HepG2 (cell line): ENCODE measurements at regions not wholly inside any gene's neighbourhood (a gene's known extent, or its start where the extent isn't known, plus 50 kb on each side); places are given as distances from the start of the nearest gene placed in this dataset.

Experiments used
- ATAC-seq: fragments of 200-7000 bp; cut with Tn5 transposase; 3 replicates; pipeline ENCODE4 v1.9.1; 2020; ENCODE audit warnings: mild to moderate bottlenecking, moderate library complexity
- BruUV-seq: library from RNA; stranded (reverse); fragments of 400-500 nt; replicated peaks from 2 replicates; lab custom pipeline; 2021; lab: Mats Ljungman, UMichigan
- CTCF ChIA-PET: fragments of 300-600 bp; formaldehyde crosslinking; extraction: SDS; loops from one replicate; lab custom pipeline; 2021; ENCODE audit warnings: low total read pairs, inconsistent platforms, low intra/inter-chr PET ratio; lab: Yijun Ruan, JAX
- POLR2A ChIA-PET: fragments of 350-600 bp; sonication (Branson Sonifier 250); formaldehyde crosslinking; loops from one replicate; lab custom pipeline; 2020; ENCODE audit warnings: antibody characterized with exemption, inconsistent platforms; lab: Yijun Ruan, JAX
- DNase-seq: peaks from one replicate; pipeline ENCODE4 v3.0.0-alpha.2; 2015; ENCODE audit warnings: low spot score
- FAIRE-seq: peaks from 3 replicates; lab custom pipeline; 2011; peaks lifted over from hg19 to GRCh38; lab: Jason Lieb, UNC
- H2AFZ ChIP-seq: one replicate; pipeline ENCODE4 v1.6.1; 2011; ENCODE audit warnings: low read length, inconsistent platforms
- H3K27ac ChIP-seq: fragments of 300-600 bp; 3 replicates; pipeline ENCODE4 v1.8.0; 2011; ENCODE audit warnings: mixed run types, mild to moderate bottlenecking, mixed read lengths, low read length, inconsistent platforms; ENCODE audit not compliant: insufficient read depth; ENCODE audit errors: extremely low read length
- H3K27me3 ChIP-seq, 2 experiments: fragments of 200-600 bp in 1 of 2; 2 replicates in 1 of 2; 3 replicates in 1 of 2; pipeline versions ENCODE4 v1.6.0 to v1.8.0; 2011; ENCODE audit warnings: low read length in 2 of 2, mild to moderate bottlenecking in 2 of 2, moderate library complexity in 2 of 2, inconsistent platforms in 1 of 2; ENCODE audit not compliant: insufficient read depth in 2 of 2, control insufficient read depth in 1 of 2
- H3K36me3 ChIP-seq, 2 experiments: fragments of 200-600 bp in 1 of 2; replicated peaks in 1 of 2; 2 replicates in 1 of 2; 3 replicates in 1 of 2; pipeline versions ENCODE4 v1.5.1 to v1.8.0; 2011; ENCODE audit warnings: low read length in 2 of 2, inconsistent platforms in 1 of 2; ENCODE audit not compliant: insufficient read depth in 2 of 2, control insufficient read depth in 1 of 2
- H3K4me1 ChIP-seq: 2 replicates; pipeline ENCODE4 v1.5.1; 2012; ENCODE audit warnings: low read length, inconsistent platforms; ENCODE audit not compliant: insufficient read depth
- H3K4me2 ChIP-seq: 2 replicates; pipeline ENCODE4 v1.6.0; 2011; ENCODE audit warnings: low read depth, low read length, inconsistent platforms
- H3K4me3 ChIP-seq, 3 experiments: fragments of 200-600 bp in 1 of 3; sonication (generic), shearing (Covaris generic) in 1 of 3; replicated peaks in 1 of 3; 2 replicates each; pipeline ENCODE4 v1.5.1; 2011 to 2016; ENCODE audit warnings: low read length in 3 of 3, inconsistent platforms in 2 of 3, low read depth in 2 of 3, mild to moderate bottlenecking in 2 of 3, control low read depth in 1 of 3, mixed read lengths in 1 of 3; ENCODE audit not compliant: insufficient read depth in 1 of 3
- H3K79me2 ChIP-seq: one replicate; pipeline ENCODE4 v1.6.1; 2011; ENCODE audit warnings: low read length, inconsistent platforms; ENCODE audit not compliant: insufficient read depth
- H3K9ac ChIP-seq: 2 replicates; pipeline ENCODE4 v1.6.0; 2011; ENCODE audit warnings: mild to moderate bottlenecking, low read depth, low read length, inconsistent platforms; ENCODE audit not compliant: insufficient read depth
- H3K9me3 ChIP-seq: 2 replicates; pipeline ENCODE4 v1.5.1; 2012; ENCODE audit warnings: mild to moderate bottlenecking, low read length
- H4K20me1 ChIP-seq: 2 replicates; pipeline ENCODE4 v1.6.0; 2011; ENCODE audit warnings: inconsistent platforms, mild to moderate bottlenecking, low read length, moderate library complexity; ENCODE audit not compliant: insufficient read depth
- EHMT2 ChIP-seq: fragments of 200-600 bp; sonication (generic); IDR thresholded peaks from 2 replicates; pipeline ENCODE4 v1.7.0; 2017; ENCODE audit warnings: antibody characterized with exemption, low read depth, low read length, borderline replicate concordance
- ELF1 ChIP-seq: sonication (generic); formaldehyde crosslinking; IDR thresholded peaks from 2 replicates; pipeline ENCODE4 v1.4.0; 2020; ENCODE audit warnings: missing genetic modification reagents
- EP300 ChIP-seq, 3 experiments: sonication (generic) in 1 of 3; formaldehyde crosslinking in 1 of 3; IDR thresholded peaks; 2 replicates each; pipeline versions ENCODE4 v1.5.1 to v1.6.1; 2011 to 2020; ENCODE audit warnings: low read depth in 2 of 3, low read length in 2 of 3, borderline replicate concordance in 1 of 3, improper control_type of control experiment in 1 of 3, mild to moderate bottlenecking in 1 of 3, missing genetic modification reagents in 1 of 3, moderate library complexity in 1 of 3
- FOSL2 ChIP-seq: sonication (generic); formaldehyde crosslinking; IDR thresholded peaks from 2 replicates; pipeline ENCODE4 v1.4.0; 2020; ENCODE audit warnings: missing genetic modification reagents
- FOXA3 ChIP-seq: IDR thresholded peaks from 2 replicates; pipeline ENCODE4 v1.6.1; 2016; ENCODE audit warnings: missing genetic modification reagents, missing compliant biosample characterization
- GTF2F1 ChIP-seq: fragments of 150-350 bp; IDR thresholded peaks from 2 replicates; pipeline ENCODE4 v1.6.1; 2014; ENCODE audit warnings: low read length
- MED8 ChIP-seq: sonication (generic); formaldehyde crosslinking; IDR thresholded peaks from 2 replicates; pipeline ENCODE4 v1.8.1; 2023; ENCODE audit warnings: mild to moderate bottlenecking, missing genetic modification reagents; ENCODE audit not compliant: insufficient replicate concordance
- NBN ChIP-seq: fragments of 450-650 bp; conservative IDR thresholded peaks from 2 replicates; pipeline ENCODE4 v1.6.1; 2017
- NR2F1 ChIP-seq, 2 experiments: fragments of 450-650 bp in 1 of 2; formaldehyde crosslinking in 1 of 2; IDR thresholded peaks; 2 replicates each; pipeline versions ENCODE4 v1.5.0 to v1.6.1; 2016 to 2020; ENCODE audit warnings: mild to moderate bottlenecking in 1 of 2, missing compliant biosample characterization in 1 of 2, missing genetic modification reagents in 1 of 2, moderate library complexity in 1 of 2
- SMYD3 ChIP-seq: sonication (generic); formaldehyde crosslinking; IDR thresholded peaks from 2 replicates; pipeline ENCODE4 v1.8.1; 2023; ENCODE audit warnings: mild to moderate bottlenecking, missing genetic modification reagents
- SOX6 ChIP-seq, 2 experiments: fragments of 450-650 bp in 1 of 2; sonication (generic) in 1 of 2; formaldehyde crosslinking in 1 of 2; IDR thresholded peaks; 2 replicates each; pipeline versions ENCODE4 v1.4.0 to v1.6.1; 2017 to 2020; ENCODE audit warnings: antibody characterized with exemption in 1 of 2, mild to moderate bottlenecking in 1 of 2, missing genetic modification reagents in 1 of 2
- U2AF2 ChIP-seq: fragments of 200-400 bp; formaldehyde crosslinking; IDR thresholded peaks from 2 replicates; pipeline ENCODE4 v1.6.1; 2017; ENCODE audit warnings: low read depth, mild to moderate bottlenecking, low read length
- ZBTB8A ChIP-seq: sonication (generic); formaldehyde crosslinking; IDR thresholded peaks from 2 replicates; pipeline ENCODE4 v1.4.0; 2020; ENCODE audit warnings: mild to moderate bottlenecking, low read depth, missing genetic modification reagents, borderline replicate concordance
- ZNF557 ChIP-seq: sonication (generic); formaldehyde crosslinking; IDR thresholded peaks from 2 replicates; pipeline ENCODE4 v1.4.0; 2020; ENCODE audit warnings: missing genetic modification reagents
- ZNF841 ChIP-seq: sonication (generic); formaldehyde crosslinking; IDR thresholded peaks from 2 replicates; pipeline ENCODE4 v1.8.1; 2023; ENCODE audit warnings: missing genetic modification reagents, borderline replicate concordance
- WGBS: methylation state at CpG from one replicate; pipeline ENCODE4 v1.1.6; 2017; ENCODE audit warnings: low lambda C conversion rate; 5-methylcytosine and 5-hydroxymethylcytosine counted together
- in situ Hi-C: cut with HindIII; loops from 2 replicates; pipeline ENCODE4 v1.10.0; 2017; ENCODE audit warnings: low pct_unique_long_range_greater_than_20kb; ENCODE audit not compliant: extremely low pct_ligation_motif_present
- intact Hi-C: fragments of 100-400 bp; cut with micrococcal nuclease; formaldehyde crosslinking; loops from one replicate; pipeline ENCODE4 v1.10.0; 2022; ENCODE audit not compliant: unreplicated experiment
- TF ChIP-seq, protein P1 (sequence below): sonication (generic); formaldehyde crosslinking; IDR thresholded peaks from 2 replicates; pipeline ENCODE4 v1.5.0; 2020; ENCODE audit warnings: mild to moderate bottlenecking, missing genetic modification reagents
- TF ChIP-seq, protein P2 (sequence below): sonication (generic); formaldehyde crosslinking; IDR thresholded peaks from 2 replicates; pipeline ENCODE4 v1.5.1; 2020; ENCODE audit warnings: missing genetic modification reagents, mild to moderate bottlenecking, borderline replicate concordance
- TF ChIP-seq, protein P3 (sequence below): sonication (generic); formaldehyde crosslinking; IDR thresholded peaks from 2 replicates; pipeline ENCODE4 v1.5.0; 2020; ENCODE audit warnings: missing genetic modification reagents
- TF ChIP-seq, protein P4 (sequence below): sonication (generic); formaldehyde crosslinking; conservative IDR thresholded peaks from 2 replicates; pipeline ENCODE4 v1.4.0; 2020; ENCODE audit warnings: missing genetic modification reagents

DNA sequence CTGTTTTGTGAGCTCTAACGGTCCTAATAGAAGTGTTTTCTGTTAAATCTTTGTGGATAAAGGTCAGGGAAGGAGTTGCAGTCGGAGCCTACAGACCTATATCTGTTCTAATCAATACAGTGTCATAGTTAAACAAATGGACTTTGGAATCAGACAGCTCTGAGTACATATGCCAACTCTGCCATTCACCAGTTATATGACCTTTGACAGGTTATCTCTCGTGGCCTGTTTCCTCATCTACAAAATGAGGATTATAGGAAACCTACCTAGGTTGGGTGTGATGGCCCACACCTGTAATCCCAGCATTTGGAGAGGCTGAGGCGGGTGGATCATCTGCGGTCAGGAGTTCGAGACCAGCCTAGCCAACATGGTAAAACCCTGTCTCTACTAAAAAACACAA, 89.7 kb downstream of the MID1IP1 start:
- Histone ChIP-seq H3K27ac (peak overlapping the region; percentile 69), H3K9ac (no peak overlapping the region), H2AFZ (no peak overlapping the region), H3K79me2 (no peaks in the 10 kb centered on the region), H3K4me1 (peaks cover 34% of the 10 kb centered on the region), H3K36me3 (no peaks in the 10 kb centered on the region), H4K20me1 (no peaks in the 10 kb centered on the region), H3K9me3 (no peaks in the 10 kb centered on the region), H3K4me3 (no peak overlapping the region), H3K27me3 (no peaks in the 10 kb centered on the region), H3K4me2 (0 out of 2 replicates have a peak overlapping the region, but pooled peaks have one; percentile 7)
- in situ Hi-C loops: no loop called here
- intact Hi-C loops: loop anchor here (2.0 kb wide), 1 partner anchor 86 kb away; no protein-coding TSS in a partner anchor
- peak; percentile 59 for DNase-seq
- ChIA-PET POLR2A (interaction anchor here (1.0 to 1.3 kb wide), 2 partner anchors 85 to 88 kb away, joined by 3 to 7 read pairs; no protein-coding TSS in a partner anchor), CTCF (no interaction called here)
- no peak for FAIRE-seq
- no TSS peak for BruUV-seq
- WGBS: 11% methylated on average over 1 of the region's 6 CpGs
- ATAC-seq: peak; percentile 94
- TF ChIP-seq ZBTB8A: no peak
- no peak for TF ChIP-seq SMYD3 (CRISPR knock-in tag)
- peak; percentile 66 to 87 for TF ChIP-seq NR2F1 (CRISPR knock-in tag; IDR thresholded peaks at IDR 0.05)
- TF ChIP-seq FOSL2: 0 out of 2 replicates have a peak, but pooled peaks have one; percentile 12
- TF ChIP-seq MED8 (CRISPR knock-in tag): no peak
- peak; percentile 31; the same call in 1 of the 2 replicates for TF ChIP-seq EHMT2
- TF ChIP-seq, protein P1, sequence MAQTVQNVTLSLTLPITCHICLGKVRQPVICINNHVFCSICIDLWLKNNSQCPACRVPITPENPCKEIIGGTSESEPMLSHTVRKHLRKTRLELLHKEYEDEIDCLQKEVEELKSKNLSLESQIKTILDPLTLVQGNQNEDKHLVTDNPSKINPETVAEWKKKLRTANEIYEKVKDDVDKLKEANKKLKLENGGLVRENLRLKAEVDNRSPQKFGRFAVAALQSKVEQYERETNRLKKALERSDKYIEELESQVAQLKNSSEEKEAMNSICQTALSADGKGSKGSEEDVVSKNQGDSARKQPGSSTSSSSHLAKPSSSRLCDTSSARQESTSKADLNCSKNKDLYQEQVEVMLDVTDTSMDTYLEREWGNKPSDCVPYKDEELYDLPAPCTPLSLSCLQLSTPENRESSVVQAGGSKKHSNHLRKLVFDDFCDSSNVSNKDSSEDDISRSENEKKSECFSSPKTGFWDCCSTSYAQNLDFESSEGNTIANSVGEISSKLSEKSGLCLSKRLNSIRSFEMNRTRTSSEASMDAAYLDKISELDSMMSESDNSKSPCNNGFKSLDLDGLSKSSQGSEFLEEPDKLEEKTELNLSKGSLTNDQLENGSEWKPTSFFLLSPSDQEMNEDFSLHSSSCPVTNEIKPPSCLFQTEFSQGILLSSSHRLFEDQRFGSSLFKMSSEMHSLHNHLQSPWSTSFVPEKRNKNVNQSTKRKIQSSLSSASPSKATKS: no peak
- peak in 1 of 2 experiments; percentile 72; a peak in 2 of 4 replicates for TF ChIP-seq EP300 (IDR thresholded peaks at IDR 0.05; ENCODE audit: low read depth in 2 of 2, low read length in 2 of 2)
- TF ChIP-seq EP300 (CRISPR knock-in tag; IDR thresholded peaks at IDR 0.05; ENCODE audit: borderline replicate concordance): no peak
- no peak for TF ChIP-seq SOX6 (IDR thresholded peaks at IDR 0.05)
- TF ChIP-seq SOX6 (CRISPR knock-in tag; IDR thresholded peaks at IDR 0.05): peak; percentile 52; the same call in 1 of the 2 replicates
- no peak for TF ChIP-seq GTF2F1
- no peak for TF ChIP-seq ZNF557
- TF ChIP-seq, protein P2, sequence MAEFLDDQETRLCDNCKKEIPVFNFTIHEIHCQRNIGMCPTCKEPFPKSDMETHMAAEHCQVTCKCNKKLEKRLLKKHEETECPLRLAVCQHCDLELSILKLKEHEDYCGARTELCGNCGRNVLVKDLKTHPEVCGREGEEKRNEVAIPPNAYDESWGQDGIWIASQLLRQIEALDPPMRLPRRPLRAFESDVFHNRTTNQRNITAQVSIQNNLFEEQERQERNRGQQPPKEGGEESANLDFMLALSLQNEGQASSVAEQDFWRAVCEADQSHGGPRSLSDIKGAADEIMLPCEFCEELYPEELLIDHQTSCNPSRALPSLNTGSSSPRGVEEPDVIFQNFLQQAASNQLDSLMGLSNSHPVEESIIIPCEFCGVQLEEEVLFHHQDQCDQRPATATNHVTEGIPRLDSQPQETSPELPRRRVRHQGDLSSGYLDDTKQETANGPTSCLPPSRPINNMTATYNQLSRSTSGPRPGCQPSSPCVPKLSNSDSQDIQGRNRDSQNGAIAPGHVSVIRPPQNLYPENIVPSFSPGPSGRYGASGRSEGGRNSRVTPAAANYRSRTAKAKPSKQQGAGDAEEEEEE (CRISPR knock-in tag): no peak
- TF ChIP-seq ZNF841 (CRISPR knock-in tag): no peak
- no peak for TF ChIP-seq ELF1
- peak; percentile 76 for TF ChIP-seq FOXA3
- TF ChIP-seq NBN: no peak
- TF ChIP-seq, protein P3, sequence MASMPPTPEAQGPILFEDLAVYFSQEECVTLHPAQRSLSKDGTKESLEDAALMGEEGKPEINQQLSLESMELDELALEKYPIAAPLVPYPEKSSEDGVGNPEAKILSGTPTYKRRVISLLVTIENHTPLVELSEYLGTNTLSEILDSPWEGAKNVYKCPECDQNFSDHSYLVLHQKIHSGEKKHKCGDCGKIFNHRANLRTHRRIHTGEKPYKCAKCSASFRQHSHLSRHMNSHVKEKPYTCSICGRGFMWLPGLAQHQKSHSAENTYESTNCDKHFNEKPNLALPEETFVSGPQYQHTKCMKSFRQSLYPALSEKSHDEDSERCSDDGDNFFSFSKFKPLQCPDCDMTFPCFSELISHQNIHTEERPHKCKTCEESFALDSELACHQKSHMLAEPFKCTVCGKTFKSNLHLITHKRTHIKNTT (CRISPR knock-in tag): no peak
- TF ChIP-seq, protein P4, sequence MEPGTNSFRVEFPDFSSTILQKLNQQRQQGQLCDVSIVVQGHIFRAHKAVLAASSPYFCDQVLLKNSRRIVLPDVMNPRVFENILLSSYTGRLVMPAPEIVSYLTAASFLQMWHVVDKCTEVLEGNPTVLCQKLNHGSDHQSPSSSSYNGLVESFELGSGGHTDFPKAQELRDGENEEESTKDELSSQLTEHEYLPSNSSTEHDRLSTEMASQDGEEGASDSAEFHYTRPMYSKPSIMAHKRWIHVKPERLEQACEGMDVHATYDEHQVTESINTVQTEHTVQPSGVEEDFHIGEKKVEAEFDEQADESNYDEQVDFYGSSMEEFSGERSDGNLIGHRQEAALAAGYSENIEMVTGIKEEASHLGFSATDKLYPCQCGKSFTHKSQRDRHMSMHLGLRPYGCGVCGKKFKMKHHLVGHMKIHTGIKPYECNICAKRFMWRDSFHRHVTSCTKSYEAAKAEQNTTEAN (CRISPR knock-in tag): no peak
- TF ChIP-seq U2AF2: no peak
